Natural killer cell (primary cell): ENCODE measurements at regions not wholly inside any gene's neighbourhood (a gene's known extent, or its start where the extent isn't known, plus 50 kb on each side); places are given as distances from the start of the nearest gene placed in this dataset.
"Not testable (repeated sequence)": the region's sequence is repeated elsewhere in the genome, so short reads cannot be mapped to it uniquely, and the experiment has no call there.

Source experiments
- ATAC-seq, 3 donors: fragments of 150-1000 bp in 2 of 3; fragments of 200-7000 bp in 1 of 3; cut with Tn5 transposase; 1 replicate in 1 of 3; 2 replicates in 2 of 3; pipeline ENCODE4 v1.10.0; 2021; ENCODE audit warnings: mild to moderate bottlenecking in 2 of 3, moderate library complexity in 2 of 3
- DNase-seq, 2 donors: peaks; one replicate each; pipeline versions ENCODE4 v3.0.0 to v3.0.0-alpha.2; 2013 to 2021; ENCODE audit warnings: mixed read lengths in 1 of 2
- H3K27ac ChIP-seq: one replicate; pipeline ENCODE4 v1.5.1; 2013; ENCODE audit warnings: mild to moderate bottlenecking, low read length
- H3K27me3 ChIP-seq: one replicate; pipeline ENCODE4 v1.6.1; 2013; ENCODE audit warnings: low read length; ENCODE audit not compliant: control insufficient read depth, insufficient read depth
- H3K36me3 ChIP-seq: one replicate; pipeline ENCODE4 v1.6.1; 2013; ENCODE audit warnings: low read length; ENCODE audit not compliant: control insufficient read depth, insufficient read depth
- H3K4me1 ChIP-seq: one replicate; pipeline ENCODE4 v1.6.1; 2013; ENCODE audit warnings: low read length; ENCODE audit not compliant: control insufficient read depth, insufficient read depth
- H3K4me3 ChIP-seq: one replicate; pipeline ENCODE4 v1.5.1; 2013; ENCODE audit warnings: low read length
- H3K9me3 ChIP-seq: one replicate; pipeline ENCODE4 v1.6.1; 2013; ENCODE audit warnings: low read length; ENCODE audit not compliant: control insufficient read depth, insufficient read depth
- H3K27ac Mint-ChIP-seq, 2 donors: one replicate each; pipeline ENCODE4 v1.8.0; 2022; ENCODE audit warnings: mild to moderate bottlenecking in 2 of 2, mixed read lengths in 2 of 2, moderate library complexity in 1 of 2
- H3K27me3 Mint-ChIP-seq, 2 donors: one replicate each; pipeline ENCODE4 v1.8.0; 2022; ENCODE audit warnings: low read depth in 2 of 2, mixed read lengths in 2 of 2
- H3K36me3 Mint-ChIP-seq: one replicate; pipeline ENCODE4 v1.8.0; 2022; ENCODE audit warnings: mixed read lengths
- H3K4me1 Mint-ChIP-seq, 2 donors: one replicate each; pipeline ENCODE4 v1.8.0; 2022; ENCODE audit warnings: mixed read lengths in 2 of 2
- H3K4me3 Mint-ChIP-seq: one replicate; pipeline ENCODE4 v1.8.0; 2022; ENCODE audit warnings: mild to moderate bottlenecking, moderate library complexity, mixed read lengths
- H3K9me3 Mint-ChIP-seq, 2 donors: one replicate each; pipeline ENCODE4 v1.8.0; 2022; ENCODE audit warnings: mixed read lengths in 2 of 2
- CTCF ChIP-seq: fragments of 200-600 bp; IDR thresholded peaks from one replicate; pipeline ENCODE4 v1.8.0; 2022; ENCODE audit warnings: antibody characterized with exemption
- WGBS: methylation state at CpG from one replicate; pipeline ENCODE4 v1.1.7; 2013; ENCODE audit warnings: missing lambda C conversion rate; ENCODE audit not compliant: insufficient coverage; 5-methylcytosine and 5-hydroxymethylcytosine counted together
- intact Hi-C: fragments of 100-400 bp; cut with micrococcal nuclease; formaldehyde crosslinking; loops from one replicate; pipeline ENCODE4 v1.14.2; 2022

- intact Hi-C loops = no loop called here
- H3K4me1 Mint-ChIP-seq = no peaks in the 10 kb centered on the region
- no peak for TF ChIP-seq CTCF
- peaks cover 0 to under 1% of the 10 kb centered on the region in 2 donors for H3K9me3 Mint-ChIP-seq
- H3K27ac ChIP-seq = no peak overlapping the region
- H3K4me1 ChIP-seq = no peaks in the 10 kb centered on the region
- no CpG with 5 or more reads among the region's 2 CpGs for WGBS
- H3K27me3 ChIP-seq = no peaks in the 10 kb centered on the region
- H3K9me3 ChIP-seq = no peaks in the 10 kb centered on the region
- no peak overlapping the region for H3K4me3 Mint-ChIP-seq
- peaks cover 7 to 22% of the 10 kb centered on the region in 2 donors for H3K27me3 Mint-ChIP-seq
- no peaks in the 10 kb centered on the region for H3K36me3 ChIP-seq
- H3K27ac Mint-ChIP-seq = no peak overlapping the region
- H3K36me3 Mint-ChIP-seq = no peaks in the 10 kb centered on the region
- DNase-seq (no peak), ATAC-seq (no peak)
- no peak overlapping the region for H3K4me3 ChIP-seq
These were observed 324.2 kb downstream of the LNPK start for GRCh38 chr2:175677880-175678279.

- Mint-ChIP-seq H3K27ac (no peak overlapping the region), H3K9me3 (peaks cover 0 to 2% of the 10 kb centered on the region in 2 donors), H3K36me3 (no peaks in the 10 kb centered on the region), H3K27me3 (peaks cover 3 to 32% of the 10 kb centered on the region in 2 donors), H3K4me3 (no peak overlapping the region), H3K4me1 (no peaks in the 10 kb centered on the region)
- no peaks in the 10 kb centered on the region for H3K27me3 ChIP-seq
- no peak for DNase-seq
- no peaks in the 10 kb centered on the region for H3K4me1 ChIP-seq
- no peaks in the 10 kb centered on the region for H3K36me3 ChIP-seq
- ATAC-seq = no peak
- no peak overlapping the region for H3K4me3 ChIP-seq
- no peaks in the 10 kb centered on the region for H3K9me3 ChIP-seq
- TF ChIP-seq CTCF = no peak
- 95% methylated on average over 2 of the region's 3 CpGs for WGBS
- no peak overlapping the region for H3K27ac ChIP-seq
- intact Hi-C loops = no loop called here
These were observed 325.3 kb downstream of the LNPK start for GRCh38 chr2:175676813-175677212.

GRCh38 chr2:175668804-175669203, 333.3 kb downstream of the LNPK start:
- DNase-seq, intact Hi-C loops: not testable (repeated sequence)
- peaks cover 7 to 30% of the 10 kb centered on the region in 2 donors for H3K27me3 Mint-ChIP-seq

GRCh38 chr2:175662335-175662734, 339.7 kb downstream of the LNPK start:
- H3K27me3 ChIP-seq = peaks cover 3% of the 10 kb centered on the region
- intact Hi-C loops = no loop called here
- no peak for TF ChIP-seq CTCF
- Mint-ChIP-seq H3K36me3 (no peaks in the 10 kb centered on the region), H3K27me3 (peaks cover 0 to 23% of the 10 kb centered on the region in 2 donors), H3K27ac (no peak overlapping the region), H3K4me1 (no peaks in the 10 kb centered on the region), H3K9me3 (peaks cover 0 to 2% of the 10 kb centered on the region in 2 donors), H3K4me3 (no peak overlapping the region)
- no peaks in the 10 kb centered on the region for H3K9me3 ChIP-seq
- no peak overlapping the region for H3K4me3 ChIP-seq
- ATAC-seq (no peak), DNase-seq (no peak)
- no peaks in the 10 kb centered on the region for H3K4me1 ChIP-seq
- no peaks in the 10 kb centered on the region for H3K36me3 ChIP-seq
- H3K27ac ChIP-seq = no peak overlapping the region
- 100% methylated on average over 1 of the region's 1 CpG for WGBS

More at GRCh38 chr2:175668804-175669203, 333.3 kb downstream of the LNPK start:
- not testable (repeated sequence) for H3K4me3 ChIP-seq, H3K27me3 ChIP-seq, H3K27ac Mint-ChIP-seq, H3K36me3 ChIP-seq, H3K36me3 Mint-ChIP-seq, H3K4me1 Mint-ChIP-seq, H3K4me3 Mint-ChIP-seq, H3K4me1 ChIP-seq, H3K9me3 Mint-ChIP-seq, ATAC-seq, H3K27ac ChIP-seq, H3K9me3 ChIP-seq
- 80% methylated on average over 7 of the region's 7 CpGs for WGBS
